ENCODE measurements at regions not wholly inside any gene's neighbourhood (a gene's known extent, or its start where the extent isn't known, plus 50 kb on each side); places are given as distances from the start of the nearest gene placed in this dataset.

DNA sequence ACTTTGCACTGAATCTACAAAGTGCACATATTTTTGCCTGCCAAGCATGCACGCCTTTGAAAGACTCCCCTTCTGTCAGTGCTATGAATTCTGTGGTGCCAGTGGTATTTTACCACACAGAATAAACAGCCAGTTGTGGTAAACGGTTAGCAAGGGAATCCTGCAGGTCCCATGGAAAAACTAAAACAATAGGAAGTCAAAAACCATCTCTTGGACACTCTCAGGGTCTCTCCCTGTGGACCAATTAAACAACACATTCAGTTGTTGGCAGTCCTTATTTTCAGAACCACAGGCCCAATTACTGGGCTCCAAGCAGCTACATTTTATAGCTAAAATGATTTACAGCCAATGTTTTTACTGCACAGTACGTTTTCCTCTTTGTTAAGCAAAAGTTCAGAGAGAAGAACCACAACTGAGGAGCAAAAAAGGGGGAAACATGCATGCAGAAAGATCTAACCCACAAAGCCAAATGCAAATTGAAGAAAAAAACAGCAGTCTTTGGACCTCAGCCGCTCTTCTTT is 116.9 kb downstream of the KCTD12 start:
- no peak for DNase-seq (ENCODE audit: extremely low spot score)
- CTCF ChIA-PET = interaction anchor here (2.1 kb wide), 1 partner anchor 33 kb away, joined by 4 read pairs; no protein-coding TSS in a partner anchor
- POLR2A ChIA-PET = no interaction called here
- TF ChIP-seq, protein P1, sequence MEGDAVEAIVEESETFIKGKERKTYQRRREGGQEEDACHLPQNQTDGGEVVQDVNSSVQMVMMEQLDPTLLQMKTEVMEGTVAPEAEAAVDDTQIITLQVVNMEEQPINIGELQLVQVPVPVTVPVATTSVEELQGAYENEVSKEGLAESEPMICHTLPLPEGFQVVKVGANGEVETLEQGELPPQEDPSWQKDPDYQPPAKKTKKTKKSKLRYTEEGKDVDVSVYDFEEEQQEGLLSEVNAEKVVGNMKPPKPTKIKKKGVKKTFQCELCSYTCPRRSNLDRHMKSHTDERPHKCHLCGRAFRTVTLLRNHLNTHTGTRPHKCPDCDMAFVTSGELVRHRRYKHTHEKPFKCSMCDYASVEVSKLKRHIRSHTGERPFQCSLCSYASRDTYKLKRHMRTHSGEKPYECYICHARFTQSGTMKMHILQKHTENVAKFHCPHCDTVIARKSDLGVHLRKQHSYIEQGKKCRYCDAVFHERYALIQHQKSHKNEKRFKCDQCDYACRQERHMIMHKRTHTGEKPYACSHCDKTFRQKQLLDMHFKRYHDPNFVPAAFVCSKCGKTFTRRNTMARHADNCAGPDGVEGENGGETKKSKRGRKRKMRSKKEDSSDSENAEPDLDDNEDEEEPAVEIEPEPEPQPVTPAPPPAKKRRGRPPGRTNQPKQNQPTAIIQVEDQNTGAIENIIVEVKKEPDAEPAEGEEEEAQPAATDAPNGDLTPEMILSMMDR (IDR thresholded peaks at IDR 0.05; ENCODE audit: control extremely low read depth, extremely low read depth, low read depth, missing control alignments) = no peak

DNA sequence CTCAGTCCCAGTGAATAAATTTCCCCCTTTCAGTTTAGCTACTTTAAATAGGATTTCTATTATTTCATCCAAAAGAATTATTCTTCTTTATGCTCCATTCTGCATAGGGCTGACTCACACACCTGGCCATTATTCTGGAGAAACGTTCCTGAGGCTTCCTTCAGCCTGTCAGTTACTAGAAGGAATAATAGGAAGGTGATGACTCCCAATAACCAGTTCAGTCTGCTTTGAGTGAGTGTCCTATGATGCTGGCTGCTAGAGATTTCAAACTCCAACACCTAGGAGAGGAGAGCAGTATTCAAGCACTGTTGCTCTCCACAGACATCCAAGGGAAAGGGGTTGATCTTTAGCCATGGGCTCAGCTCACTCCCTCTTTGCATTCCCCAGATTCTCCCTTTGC is 117.8 kb downstream of the KCTD12 start:
- TF ChIP-seq, protein P1 (IDR thresholded peaks at IDR 0.05; ENCODE audit: control extremely low read depth, extremely low read depth, low read depth, missing control alignments) = no peak
- POLR2A ChIA-PET = no interaction called here
- CTCF ChIA-PET = interaction anchor here (2.1 kb wide), 1 partner anchor 34 kb away, joined by 4 read pairs; no protein-coding TSS in a partner anchor
- DNase-seq (ENCODE audit: extremely low spot score) = no peak

DNA sequence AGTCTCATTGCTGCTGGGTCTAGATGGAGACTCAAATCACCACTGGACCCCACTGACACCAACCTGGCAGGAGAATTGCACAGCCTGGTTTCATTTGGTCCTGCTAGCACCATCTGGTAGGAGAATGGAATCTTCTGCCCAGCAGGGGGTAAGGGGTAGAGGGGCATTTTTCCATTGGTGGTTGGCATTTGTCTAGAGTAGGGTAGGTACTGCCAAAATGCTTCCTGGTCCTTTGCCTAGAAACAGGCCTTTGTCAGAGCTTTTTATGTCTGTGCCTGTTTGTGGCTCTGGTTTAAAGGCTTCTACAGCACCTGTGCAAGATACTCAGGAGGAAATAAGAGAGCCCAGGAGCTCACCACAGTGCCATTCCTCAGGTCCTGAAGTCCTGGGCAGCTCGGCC is 121.3 kb downstream of the KCTD12 start:
- ChIA-PET POLR2A (no interaction called here), CTCF (interaction anchor here (0.7 kb wide), 1 partner anchor 19 kb away, joined by 3 read pairs; no protein-coding TSS in a partner anchor)
- TF ChIP-seq, protein P1 (IDR thresholded peaks at IDR 0.05; ENCODE audit: control extremely low read depth, extremely low read depth, low read depth, missing control alignments) = no peak
- DNase-seq (ENCODE audit: extremely low spot score) = no peak

DNA sequence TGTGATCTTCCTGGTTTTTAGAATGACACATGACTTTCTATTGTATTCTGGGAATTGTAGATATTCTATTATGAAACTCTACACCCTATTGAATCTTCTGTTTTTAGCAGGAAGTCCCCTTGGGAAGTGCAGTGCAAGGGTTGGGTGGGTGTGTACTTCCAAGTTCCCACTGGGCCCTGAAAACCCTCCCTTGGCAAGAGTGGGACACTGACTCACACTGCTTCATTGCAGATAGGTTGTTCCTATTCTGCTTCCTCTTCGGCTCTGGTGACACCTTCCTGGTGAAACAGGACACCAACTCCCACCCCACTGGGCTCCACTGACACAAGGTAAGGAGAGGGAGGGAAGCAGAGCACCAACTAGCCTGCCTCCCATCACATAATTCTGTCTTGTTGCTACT is 121.8 kb downstream of the KCTD12 start:
- TF ChIP-seq, protein P1 (IDR thresholded peaks at IDR 0.05; ENCODE audit: control extremely low read depth, extremely low read depth, low read depth, missing control alignments) = no peak
- ChIA-PET CTCF (no interaction called here), POLR2A (no interaction called here)
- DNase-seq (ENCODE audit: extremely low spot score) = no peak

DNA sequence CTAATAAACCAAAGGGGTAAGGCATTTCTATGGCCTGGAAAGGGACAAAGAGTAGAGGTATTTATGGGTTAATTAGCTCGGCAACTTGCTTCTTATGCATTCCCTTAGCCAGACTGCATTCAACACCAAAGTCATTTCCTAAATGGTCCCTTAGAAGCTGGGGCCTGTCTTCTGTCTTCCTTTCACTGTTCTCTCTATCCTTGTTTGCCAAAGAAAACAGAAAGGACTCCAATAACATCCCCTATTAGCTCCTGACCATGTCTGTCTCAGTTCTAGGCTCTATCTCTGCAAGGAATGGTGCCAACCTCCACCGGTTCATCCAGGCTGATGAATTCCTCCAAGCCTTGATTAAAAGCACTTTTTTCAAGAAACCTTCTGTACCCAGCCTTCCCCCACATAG is 123.5 kb downstream of the KCTD12 start:
- CTCF ChIA-PET = interaction anchor here (1.4 kb wide), 1 partner anchor 289 kb away, joined by 3 read pairs; no protein-coding TSS in a partner anchor
- DNase-seq (ENCODE audit: extremely low spot score) = no peak
- POLR2A ChIA-PET = no interaction called here
- TF ChIP-seq, protein P1 (IDR thresholded peaks at IDR 0.05; ENCODE audit: control extremely low read depth, extremely low read depth, low read depth, missing control alignments) = no peak

DNA sequence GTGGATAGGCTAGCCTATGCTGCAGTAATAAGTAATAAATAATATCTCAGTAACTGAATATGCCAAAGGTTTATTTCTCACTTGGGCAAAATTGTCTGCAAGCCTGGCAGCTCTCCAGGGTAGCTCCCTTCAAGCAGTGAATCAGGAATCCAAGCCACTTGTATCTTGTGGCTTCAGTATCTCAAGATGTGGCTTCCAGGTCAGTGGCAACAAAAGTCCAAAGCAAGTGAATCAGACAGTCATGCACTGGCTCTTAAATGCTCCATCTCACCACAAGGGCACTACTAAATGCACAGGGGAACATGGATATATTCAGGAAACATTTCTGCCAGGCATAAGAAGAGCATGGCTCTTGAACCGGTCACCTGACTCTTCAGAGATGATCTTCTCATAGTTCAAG is 126.3 kb downstream of the KCTD12 start:
- ChIA-PET CTCF (interaction anchor here (1.0 kb wide), 2 partner anchors 9 to 30 kb away, joined by 3 to 4 read pairs; no protein-coding TSS in a partner anchor), POLR2A (no interaction called here)
- no peak for DNase-seq (ENCODE audit: extremely low spot score)
- TF ChIP-seq, protein P1 (IDR thresholded peaks at IDR 0.05; ENCODE audit: control extremely low read depth, extremely low read depth, low read depth, missing control alignments) = no peak
